NB4 (cell line): ENCODE measurements at regions not wholly inside any gene's neighbourhood (a gene's known extent, or its start where the extent isn't known, plus 50 kb on each side); places are given as distances from the start of the nearest gene placed in this dataset.

ENCODE experiments used
- MAX ChIP-seq: IDR thresholded peaks from 2 replicates; pipeline ENCODE4 v1.6.1; 2011; ENCODE audit warnings: low read depth, low read length
- POLR2A ChIP-seq: IDR thresholded peaks from 2 replicates; pipeline ENCODE4 v1.6.1; 2011; ENCODE audit warnings: mild to moderate bottlenecking; ENCODE audit not compliant: insufficient read length; ENCODE audit errors: extremely low read depth
- TF ChIP-seq, protein P1 (sequence below): IDR thresholded peaks from one replicate; pipeline ENCODE4 v1.5.1; 2012; ENCODE audit warnings: low read depth, low read length

GRCh38 chr6:12635375-12635774 is 81.2 kb upstream of the PHACTR1 start:
- no peak for TF ChIP-seq POLR2A
- TF ChIP-seq, protein P1, sequence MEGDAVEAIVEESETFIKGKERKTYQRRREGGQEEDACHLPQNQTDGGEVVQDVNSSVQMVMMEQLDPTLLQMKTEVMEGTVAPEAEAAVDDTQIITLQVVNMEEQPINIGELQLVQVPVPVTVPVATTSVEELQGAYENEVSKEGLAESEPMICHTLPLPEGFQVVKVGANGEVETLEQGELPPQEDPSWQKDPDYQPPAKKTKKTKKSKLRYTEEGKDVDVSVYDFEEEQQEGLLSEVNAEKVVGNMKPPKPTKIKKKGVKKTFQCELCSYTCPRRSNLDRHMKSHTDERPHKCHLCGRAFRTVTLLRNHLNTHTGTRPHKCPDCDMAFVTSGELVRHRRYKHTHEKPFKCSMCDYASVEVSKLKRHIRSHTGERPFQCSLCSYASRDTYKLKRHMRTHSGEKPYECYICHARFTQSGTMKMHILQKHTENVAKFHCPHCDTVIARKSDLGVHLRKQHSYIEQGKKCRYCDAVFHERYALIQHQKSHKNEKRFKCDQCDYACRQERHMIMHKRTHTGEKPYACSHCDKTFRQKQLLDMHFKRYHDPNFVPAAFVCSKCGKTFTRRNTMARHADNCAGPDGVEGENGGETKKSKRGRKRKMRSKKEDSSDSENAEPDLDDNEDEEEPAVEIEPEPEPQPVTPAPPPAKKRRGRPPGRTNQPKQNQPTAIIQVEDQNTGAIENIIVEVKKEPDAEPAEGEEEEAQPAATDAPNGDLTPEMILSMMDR: no peak
- TF ChIP-seq MAX: no peak
